ENCODE measurements at regions not wholly inside any gene's neighbourhood (a gene's known extent, or its start where the extent isn't known, plus 50 kb on each side); places are given as distances from the start of the nearest gene placed in this dataset.

DNA sequence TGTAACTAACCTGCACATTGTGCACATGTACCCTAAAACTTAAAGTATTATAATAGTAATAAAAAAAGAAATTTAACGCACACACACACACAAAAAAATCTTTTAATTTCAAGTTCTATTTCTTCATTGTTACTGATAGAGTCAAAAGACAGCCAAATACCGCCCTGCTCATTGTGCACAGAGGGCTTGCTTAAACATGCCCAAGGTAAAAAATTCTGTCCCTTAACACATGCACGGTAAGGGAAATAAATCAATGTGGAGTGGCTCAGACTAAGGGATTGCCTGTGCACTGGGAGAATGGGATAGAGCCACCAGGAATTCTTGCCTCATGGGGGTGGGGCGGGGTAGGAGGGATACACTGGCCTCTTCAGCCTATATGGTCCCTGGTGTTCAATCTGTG lies 468.0 kb downstream of the NUP35 start:
- Histone ChIP-seq H3K4me3 (ENCODE audit: low read length) (no peak overlapping the region), H3K27me3 (ENCODE audit: control insufficient read depth, insufficient read depth) (no peaks in the 10 kb centered on the region), H3K27ac (ENCODE audit: low read length) (no peak overlapping the region), H3K4me1 (ENCODE audit: control insufficient read depth, insufficient read depth, low read length) (no peaks in the 10 kb centered on the region), H3K9me3 (ENCODE audit: control insufficient read depth, low read length) (no peaks in the 10 kb centered on the region)
- no peak for ATAC-seq
- intact Hi-C loops (cut with DNase I), result no loop called here
- 89% methylated on average over 4 of the region's 4 CpGs for WGBS
- no peak for DNase-seq

- 84% methylated on average over 1 of the region's 1 CpG for WGBS
- DNase-seq (no peak), ATAC-seq (no peak)
- H3K4me1 ChIP-seq (ENCODE audit: control insufficient read depth, insufficient read depth, low read length), result no peaks in the 10 kb centered on the region
- no peak overlapping the region for H3K4me3 ChIP-seq (ENCODE audit: low read length)
- H3K9me3 ChIP-seq (ENCODE audit: control insufficient read depth, low read length), result no peaks in the 10 kb centered on the region
- intact Hi-C loops (cut with DNase I), result no loop called here
- H3K27me3 ChIP-seq (ENCODE audit: control insufficient read depth, insufficient read depth), result no peaks in the 10 kb centered on the region
- H3K27ac ChIP-seq (ENCODE audit: low read length), result no peak overlapping the region
These were observed 469.9 kb downstream of the NUP35 start for GRCh38 chr2:183594150-183594549.

DNA sequence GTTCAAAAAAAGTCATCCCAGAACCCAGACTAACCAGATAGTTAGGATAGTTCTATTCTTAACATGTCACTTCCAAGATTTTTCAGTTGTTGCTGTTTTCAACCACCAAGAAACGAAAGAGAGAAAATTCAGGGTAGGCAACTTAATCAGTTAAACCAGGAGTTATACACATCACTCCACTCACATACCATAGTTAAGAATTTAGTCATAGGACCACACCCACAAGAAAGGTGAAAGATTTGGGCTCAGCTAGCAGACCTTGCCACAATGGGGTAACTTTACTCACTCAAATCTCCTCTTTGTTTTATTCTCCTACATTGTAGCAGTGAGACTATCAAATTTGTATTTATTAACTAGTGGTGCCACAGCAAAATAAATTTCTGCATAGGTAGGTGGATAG lies 473.6 kb downstream of the NUP35 start:
- H3K4me1 ChIP-seq (ENCODE audit: control insufficient read depth, insufficient read depth, low read length), result no peaks in the 10 kb centered on the region
- H3K27ac ChIP-seq (ENCODE audit: low read length), result no peak overlapping the region
- intact Hi-C loops (cut with DNase I), result no loop called here
- H3K27me3 ChIP-seq (ENCODE audit: control insufficient read depth, insufficient read depth), result no peaks in the 10 kb centered on the region
- WGBS, result 76% methylated on average over 1 of the region's 1 CpG
- no peak overlapping the region for H3K4me3 ChIP-seq (ENCODE audit: low read length)
- DNase-seq, result no peak
- H3K9me3 ChIP-seq (ENCODE audit: control insufficient read depth, low read length), result no peaks in the 10 kb centered on the region
- no peak for ATAC-seq

GRCh38 chr2:183604065-183604464 lies 479.8 kb downstream of the NUP35 start:
- 60% methylated on average over 5 of the region's 5 CpGs for WGBS
- H3K27me3 ChIP-seq (ENCODE audit: control insufficient read depth, insufficient read depth), result no peaks in the 10 kb centered on the region
- H3K4me3 ChIP-seq (ENCODE audit: low read length), result no peak overlapping the region
- DNase-seq, result no peak
- no peak overlapping the region for H3K27ac ChIP-seq (ENCODE audit: low read length)
- intact Hi-C loops (cut with DNase I), result no loop called here
- H3K4me1 ChIP-seq (ENCODE audit: control insufficient read depth, insufficient read depth, low read length), result no peaks in the 10 kb centered on the region
- H3K9me3 ChIP-seq (ENCODE audit: control insufficient read depth, low read length), result no peaks in the 10 kb centered on the region
- no peak for ATAC-seq

DNA sequence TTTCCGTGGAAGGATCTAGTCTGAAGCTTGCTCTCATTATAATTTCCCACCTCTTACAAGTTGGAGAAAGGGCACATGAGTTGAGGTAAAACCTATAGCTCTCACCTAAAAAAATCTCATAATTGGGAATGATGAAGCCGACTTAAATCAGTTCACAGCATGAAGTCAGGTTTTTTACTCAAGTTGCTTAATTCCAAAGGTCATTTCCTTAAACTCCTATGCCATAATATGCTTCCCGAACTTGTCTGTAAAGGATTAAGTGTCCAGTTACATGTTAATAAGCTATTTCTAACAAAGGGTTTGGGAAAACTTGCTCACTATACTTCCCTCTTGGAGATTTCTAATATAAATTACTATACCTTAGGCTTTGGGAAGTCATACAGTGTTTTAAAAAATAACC lies 481.2 kb downstream of the NUP35 start:
- Histone ChIP-seq H3K27me3 (ENCODE audit: control insufficient read depth, insufficient read depth) (no peaks in the 10 kb centered on the region), H3K4me1 (ENCODE audit: control insufficient read depth, insufficient read depth, low read length) (no peaks in the 10 kb centered on the region), H3K9me3 (ENCODE audit: control insufficient read depth, low read length) (no peaks in the 10 kb centered on the region), H3K4me3 (ENCODE audit: low read length) (no peak overlapping the region), H3K27ac (ENCODE audit: low read length) (no peak overlapping the region)
- intact Hi-C loops (cut with DNase I), result no loop called here
- DNase-seq (no peak), ATAC-seq (no peak)
- 79% methylated on average over 3 of the region's 3 CpGs for WGBS

DNA sequence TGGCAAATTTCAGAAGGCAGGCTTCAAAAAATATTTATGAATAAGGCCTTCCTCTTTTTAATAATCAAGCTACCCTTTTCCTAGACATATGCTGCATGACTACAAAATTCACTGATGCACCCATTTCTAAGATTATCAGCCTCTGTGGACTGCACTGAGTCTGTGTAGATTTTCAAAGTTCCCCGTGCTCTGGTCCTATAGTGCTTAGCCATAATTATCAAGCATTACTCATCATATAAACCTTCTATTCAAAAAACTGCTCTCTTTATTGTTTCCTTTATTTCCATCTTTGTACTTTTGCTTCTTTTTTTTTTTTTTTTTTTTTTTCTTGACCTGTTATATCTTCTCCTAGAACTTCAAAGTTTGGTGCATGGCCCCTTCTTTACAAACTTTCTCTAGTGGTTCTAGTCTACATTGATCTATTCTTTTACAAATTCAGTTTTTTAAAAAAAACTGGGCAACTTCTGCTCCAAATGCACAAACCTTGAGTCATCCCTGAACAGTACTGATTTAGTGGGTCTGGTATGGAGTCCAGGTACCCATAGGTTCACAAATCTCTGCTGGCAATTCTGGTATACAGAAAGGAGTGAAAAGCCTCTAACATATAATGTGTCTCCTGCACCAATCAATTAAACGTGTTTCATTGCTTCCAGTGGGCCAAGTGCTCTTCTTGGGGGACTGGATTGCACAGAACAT lies 481.9 kb downstream of the NUP35 start:
- no peak for ATAC-seq
- H3K4me1 ChIP-seq (ENCODE audit: control insufficient read depth, insufficient read depth, low read length), result no peaks in the 10 kb centered on the region
- intact Hi-C loops (cut with DNase I), result no loop called here
- DNase-seq, result no peak
- no peaks in the 10 kb centered on the region for H3K9me3 ChIP-seq (ENCODE audit: control insufficient read depth, low read length)
- no peak overlapping the region for H3K4me3 ChIP-seq (ENCODE audit: low read length)
- no peaks in the 10 kb centered on the region for H3K27me3 ChIP-seq (ENCODE audit: control insufficient read depth, insufficient read depth)
- 70% methylated on average over 2 of the region's 2 CpGs for whole genome bisulfite sequencing
- H3K27ac ChIP-seq (ENCODE audit: low read length), result no peak overlapping the region

DNA sequence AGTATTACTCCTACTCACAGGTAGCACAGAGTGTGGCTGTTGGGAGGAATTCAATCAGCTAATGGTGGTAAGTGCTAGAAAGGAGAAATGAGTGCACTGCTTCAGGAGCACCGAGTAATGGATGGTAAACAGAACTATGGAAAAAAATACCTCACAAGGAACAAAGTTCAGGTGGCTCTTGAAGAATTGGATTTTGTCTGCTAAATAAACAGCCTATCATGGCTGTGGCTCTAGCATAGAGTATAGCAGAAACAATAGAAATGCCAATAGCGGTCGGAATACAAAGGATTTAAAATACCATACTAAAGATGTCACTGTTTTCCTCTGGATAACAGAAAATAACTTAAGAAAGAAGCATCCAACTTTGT lies 482.5 kb downstream of the NUP35 start:
- intact Hi-C loops (cut with DNase I), result no loop called here
- ATAC-seq (no peak), DNase-seq (no peak)
- no peak overlapping the region for H3K27ac ChIP-seq (ENCODE audit: low read length)
- H3K4me1 ChIP-seq (ENCODE audit: control insufficient read depth, insufficient read depth, low read length), result no peaks in the 10 kb centered on the region
- no peaks in the 10 kb centered on the region for H3K27me3 ChIP-seq (ENCODE audit: control insufficient read depth, insufficient read depth)
- no peak overlapping the region for H3K4me3 ChIP-seq (ENCODE audit: low read length)
- no peaks in the 10 kb centered on the region for H3K9me3 ChIP-seq (ENCODE audit: control insufficient read depth, low read length)
- WGBS, result 77% methylated on average over 3 of the region's 3 CpGs

GRCh38 chr2:183607995-183608394 lies 483.8 kb downstream of the NUP35 start:
- Histone ChIP-seq H3K27me3 (ENCODE audit: control insufficient read depth, insufficient read depth) (no peaks in the 10 kb centered on the region), H3K4me3 (ENCODE audit: low read length) (no peak overlapping the region), H3K4me1 (ENCODE audit: control insufficient read depth, insufficient read depth, low read length) (no peaks in the 10 kb centered on the region), H3K27ac (ENCODE audit: low read length) (no peak overlapping the region), H3K9me3 (ENCODE audit: control insufficient read depth, low read length) (no peaks in the 10 kb centered on the region)
- DNase-seq, result peak in 1 of 3 donors; percentile 41
- ATAC-seq, result no peak
- WGBS, result 94% methylated on average over 21 of the region's 21 CpGs
- intact Hi-C loops (cut with DNase I), result no loop called here

DNA sequence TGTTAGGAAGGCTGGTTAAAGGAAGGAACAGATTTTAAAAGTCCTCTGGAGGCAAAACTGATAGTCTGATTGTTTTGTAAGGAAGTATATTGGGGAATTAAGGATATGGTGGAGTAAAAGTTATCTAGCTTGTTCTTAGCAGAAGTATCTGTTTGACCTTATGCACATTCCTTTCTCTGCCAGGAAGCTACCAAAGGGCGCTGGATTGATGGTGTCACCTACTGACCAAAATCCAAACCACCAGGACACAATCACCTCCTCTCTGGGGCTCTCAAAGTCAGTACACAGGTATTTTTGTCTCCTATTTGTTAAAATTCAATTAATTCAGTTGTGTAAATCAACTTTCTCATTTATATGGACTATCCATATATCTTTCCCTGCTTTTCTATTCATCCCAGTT lies 484.5 kb downstream of the NUP35 start:
- no peaks in the 10 kb centered on the region for H3K4me1 ChIP-seq (ENCODE audit: control insufficient read depth, insufficient read depth, low read length)
- H3K27ac ChIP-seq (ENCODE audit: low read length), result no peak overlapping the region
- H3K9me3 ChIP-seq (ENCODE audit: control insufficient read depth, low read length), result no peaks in the 10 kb centered on the region
- no peak overlapping the region for H3K4me3 ChIP-seq (ENCODE audit: low read length)
- H3K27me3 ChIP-seq (ENCODE audit: control insufficient read depth, insufficient read depth), result no peaks in the 10 kb centered on the region
- DNase-seq (no peak), ATAC-seq (peak in 1 of 2 donors; percentile 38)
- 54% methylated on average over 1 of the region's 1 CpG for WGBS
- intact Hi-C loops (cut with DNase I), result no loop called here

DNA sequence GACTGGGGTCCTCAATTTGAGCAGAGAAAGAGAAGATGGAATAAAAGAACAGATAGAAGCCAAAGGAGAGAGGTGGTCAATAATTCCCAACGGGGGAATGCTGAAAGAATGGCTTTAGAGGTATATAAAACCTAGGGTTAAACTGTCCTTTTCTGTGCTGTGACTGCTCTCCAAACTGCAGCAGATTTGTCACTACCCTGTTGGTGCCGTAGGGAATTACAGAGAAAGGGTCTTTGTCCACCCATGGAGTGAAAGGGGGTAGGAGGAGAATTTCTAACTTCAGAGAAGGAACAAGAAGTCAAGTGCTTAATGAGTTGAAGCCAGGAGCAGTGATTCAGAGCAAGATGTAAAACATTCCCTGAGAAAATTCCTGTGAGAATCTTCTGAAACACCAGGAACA lies 486.5 kb downstream of the NUP35 start:
- DNase-seq (no peak), ATAC-seq (no peak)
- 61% methylated on average over 2 of the region's 2 CpGs for WGBS
- intact Hi-C loops (cut with DNase I), result no loop called here
- no peaks in the 10 kb centered on the region for H3K9me3 ChIP-seq (ENCODE audit: control insufficient read depth, low read length)
- no peak overlapping the region for H3K27ac ChIP-seq (ENCODE audit: low read length)
- no peak overlapping the region for H3K4me3 ChIP-seq (ENCODE audit: low read length)
- no peaks in the 10 kb centered on the region for H3K27me3 ChIP-seq (ENCODE audit: control insufficient read depth, insufficient read depth)
- H3K4me1 ChIP-seq (ENCODE audit: control insufficient read depth, insufficient read depth, low read length), result no peaks in the 10 kb centered on the region

GRCh38 chr2:183614799-183615435 lies 490.7 kb downstream of the NUP35 start:
- WGBS, result 42% methylated on average over 5 of the region's 5 CpGs
- Histone ChIP-seq H3K4me3 (ENCODE audit: low read length) (no peak overlapping the region), H3K27me3 (ENCODE audit: control insufficient read depth, insufficient read depth) (no peaks in the 10 kb centered on the region), H3K4me1 (ENCODE audit: control insufficient read depth, insufficient read depth, low read length) (no peaks in the 10 kb centered on the region), H3K27ac (ENCODE audit: low read length) (peak overlapping the region; percentile 48), H3K9me3 (ENCODE audit: control insufficient read depth, low read length) (no peaks in the 10 kb centered on the region)
- intact Hi-C loops (cut with DNase I), result no loop called here
- peak in 2 of 3 donors; percentile 56 to 58 for DNase-seq
- peak; percentile 73 to 92 for ATAC-seq

- intact Hi-C loops (cut with DNase I), result no loop called here
- 87% methylated on average over 1 of the region's 1 CpG for WGBS
- ATAC-seq, result no peak
These were observed 499.0 kb downstream of the NUP35 start for GRCh38 chr2:183623227-183623626.

More at GRCh38 chr2:183623227-183623626, 499.0 kb downstream of the NUP35 start:
- Histone ChIP-seq H3K27ac (ENCODE audit: low read length) (no peak overlapping the region), H3K4me3 (ENCODE audit: low read length) (no peak overlapping the region), H3K27me3 (ENCODE audit: control insufficient read depth, insufficient read depth) (no peaks in the 10 kb centered on the region), H3K4me1 (ENCODE audit: control insufficient read depth, insufficient read depth, low read length) (no peaks in the 10 kb centered on the region), H3K9me3 (ENCODE audit: control insufficient read depth, low read length) (no peaks in the 10 kb centered on the region)
- DNase-seq, result no peak
